ENCODE measurements at regions not wholly inside any gene's neighbourhood (a gene's known extent, or its start where the extent isn't known, plus 50 kb on each side); places are given as distances from the start of the nearest gene placed in this dataset.

DNA sequence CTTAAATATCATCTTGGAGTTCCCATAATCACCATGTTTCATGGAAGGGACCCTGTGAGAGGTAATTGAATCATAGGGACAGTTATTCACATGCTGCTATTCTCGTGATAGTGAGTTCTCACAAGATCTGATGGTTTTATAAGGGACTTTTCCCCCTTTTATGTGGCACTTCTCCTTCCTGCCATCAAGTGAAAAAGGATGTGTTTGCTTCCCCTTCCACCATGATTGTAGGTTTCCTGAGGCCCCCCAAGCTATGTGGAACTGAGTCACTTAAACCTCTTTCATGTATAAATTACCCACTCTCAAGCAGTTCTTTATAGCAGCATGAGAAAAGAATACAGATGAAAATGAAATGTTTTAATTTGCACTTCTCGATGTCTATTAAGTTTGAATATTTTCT, 112.0 kb downstream of the ZNF648 start:
- TF ChIP-seq, protein P1, sequence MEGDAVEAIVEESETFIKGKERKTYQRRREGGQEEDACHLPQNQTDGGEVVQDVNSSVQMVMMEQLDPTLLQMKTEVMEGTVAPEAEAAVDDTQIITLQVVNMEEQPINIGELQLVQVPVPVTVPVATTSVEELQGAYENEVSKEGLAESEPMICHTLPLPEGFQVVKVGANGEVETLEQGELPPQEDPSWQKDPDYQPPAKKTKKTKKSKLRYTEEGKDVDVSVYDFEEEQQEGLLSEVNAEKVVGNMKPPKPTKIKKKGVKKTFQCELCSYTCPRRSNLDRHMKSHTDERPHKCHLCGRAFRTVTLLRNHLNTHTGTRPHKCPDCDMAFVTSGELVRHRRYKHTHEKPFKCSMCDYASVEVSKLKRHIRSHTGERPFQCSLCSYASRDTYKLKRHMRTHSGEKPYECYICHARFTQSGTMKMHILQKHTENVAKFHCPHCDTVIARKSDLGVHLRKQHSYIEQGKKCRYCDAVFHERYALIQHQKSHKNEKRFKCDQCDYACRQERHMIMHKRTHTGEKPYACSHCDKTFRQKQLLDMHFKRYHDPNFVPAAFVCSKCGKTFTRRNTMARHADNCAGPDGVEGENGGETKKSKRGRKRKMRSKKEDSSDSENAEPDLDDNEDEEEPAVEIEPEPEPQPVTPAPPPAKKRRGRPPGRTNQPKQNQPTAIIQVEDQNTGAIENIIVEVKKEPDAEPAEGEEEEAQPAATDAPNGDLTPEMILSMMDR (IDR thresholded peaks at IDR 0.05) = no peak
- TF ChIP-seq POLR2A (IDR thresholded peaks at IDR 0.05) = no peak

Measured in right lobe of liver (tissue), 4 donors.